Retinal pigment epithelial cell (primary cell): ENCODE measurements at regions not wholly inside any gene's neighbourhood (a gene's known extent, or its start where the extent isn't known, plus 50 kb on each side); places are given as distances from the start of the nearest gene placed in this dataset.

Experiments used
- DNase-seq: peaks from one replicate; pipeline ENCODE4 v3.0.0-alpha.2; 2010; ENCODE audit warnings: low read depth
- H3K4me3 ChIP-seq: 2 replicates; pipeline ENCODE4 v1.5.1; 2011; ENCODE audit warnings: mild to moderate bottlenecking, low read length, control low read depth, moderate library complexity
- CTCF ChIP-seq: conservative IDR thresholded peaks from 2 replicates; pipeline ENCODE4 v1.5.1; 2011; ENCODE audit warnings: low read depth, low read length, control low read depth, inconsistent platforms

GRCh38 chr20:20931024-20931423 is 175.1 kb downstream of the LINC00237 start:
- no peak overlapping the region for H3K4me3 ChIP-seq
- no peak for TF ChIP-seq CTCF
- DNase-seq, result no peak

GRCh38 chr20:20930500-20930899 is 175.7 kb downstream of the LINC00237 start:
- H3K4me3 ChIP-seq, result no peak overlapping the region
- no peak for DNase-seq
- no peak for TF ChIP-seq CTCF

- no peak for DNase-seq
- no peak for TF ChIP-seq CTCF
- H3K4me3 ChIP-seq, result no peak overlapping the region
Observed at GRCh38 chr20:20929341-20929740, 176.8 kb downstream of the LINC00237 start.

- TF ChIP-seq CTCF, result no peak
- DNase-seq, result no peak
- no peak overlapping the region for H3K4me3 ChIP-seq
Observed at GRCh38 chr20:20926222-20926905, 179.8 kb downstream of the LINC00237 start.

GRCh38 chr20:20920433-20920832 is 185.7 kb downstream of the LINC00237 start:
- no peak for DNase-seq
- no peak for TF ChIP-seq CTCF
- H3K4me3 ChIP-seq, result no peak overlapping the region

- H3K4me3 ChIP-seq, result no peak overlapping the region
- no peak for TF ChIP-seq CTCF
- no peak for DNase-seq
Observed at GRCh38 chr20:20915844-20916243, 190.3 kb downstream of the LINC00237 start.

- no peak for DNase-seq
- no peak for TF ChIP-seq CTCF
- no peak overlapping the region for H3K4me3 ChIP-seq
Observed at GRCh38 chr20:20904501-20904831, 192.0 kb upstream of the RALGAPA2 start.
